Heart left ventricle (tissue), 13 donors: ENCODE measurements at regions not wholly inside any gene's neighbourhood (a gene's known extent, or its start where the extent isn't known, plus 50 kb on each side); places are given as distances from the start of the nearest gene placed in this dataset.

ENCODE experiments used
- POLR2A ChIP-seq, 2 donors: fragments of 450-650 bp; IDR thresholded peaks; one replicate each; pipeline ENCODE4 v1.6.1; 2017; ENCODE audit warnings: antibody characterized with exemption in 2 of 2, mild to moderate bottlenecking in 2 of 2, moderate library complexity in 2 of 2
- TF ChIP-seq, protein P1 (sequence below), 12 donors: fragments of 200-600 bp; sonication (generic) in 4 of 12; IDR thresholded peaks; one replicate each; pipeline versions ENCODE4 v1.5.0 to v1.8.0; 2018 to 2022; ENCODE audit warnings: antibody characterized with exemption in 12 of 12, mild to moderate bottlenecking in 5 of 12
- donor health status: ischemic (EF 13 %, LVEDD 7.1; RV severe dilation, severe dysfunction).
- donor health status: DM: no; HTN: yes; CAD: no.
- donor health status: DM: no; HTN: no; CAD: no.
- donor health status: ischemic (EF 25% LVEDD 6.9; RV normal size, moderate dysfunction).
- donor health status: ischemic (EF 25% LVEDD 5.7; RV mildly dilated, moderate dysfunction).
- donor health status: ischemic (EF 35%, LVEDD 5.7; RV mildly dilated, moderate dysfunction).
- donor health status: nonischemic (EF 11% LVEDD 7.7; RV severe dilation, severe dysfunction).
- donor health status: DM: yes; HTN: yes; CAD: no.
- donor health status: PGD.
- donor health status: ischemic (EF 29% LVEDD 5.4; RV normal size, mild dysfunction).
- donor health status: nonischemic (EF 23%, LVEDD 6.1; RV moderate dilation, normal function).

DNA sequence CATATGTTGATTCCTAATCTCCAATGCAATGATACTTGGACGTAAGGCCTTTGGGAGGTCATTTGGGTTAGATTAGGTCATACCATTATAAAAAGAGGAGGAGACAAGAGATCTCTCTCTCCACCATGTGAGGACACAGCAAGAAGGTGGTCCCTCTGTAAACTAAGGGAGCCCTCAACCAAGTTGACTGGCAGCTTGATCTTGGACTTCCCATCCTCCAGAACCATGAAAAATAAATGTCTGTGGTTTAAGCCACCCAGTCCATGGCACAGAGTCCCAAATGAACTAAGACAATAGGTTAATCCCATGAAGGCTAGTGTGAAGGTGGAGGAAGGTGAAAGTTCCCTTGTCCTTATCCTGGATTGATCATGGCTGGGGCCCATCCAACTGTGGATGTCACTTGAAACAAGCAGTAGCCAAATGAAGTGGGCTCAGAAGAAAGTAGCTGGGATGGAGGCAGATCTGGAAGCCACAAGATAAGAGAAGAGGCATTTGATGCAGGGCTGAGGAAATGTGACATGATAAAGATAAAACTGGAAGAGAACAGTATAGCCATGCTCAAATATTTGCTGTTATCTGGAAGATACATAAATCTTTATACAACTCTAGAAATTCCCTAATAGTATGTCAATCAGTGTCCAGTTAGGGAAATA lies 99.9 kb downstream of the BANF2 start:
- TF ChIP-seq, protein P1, sequence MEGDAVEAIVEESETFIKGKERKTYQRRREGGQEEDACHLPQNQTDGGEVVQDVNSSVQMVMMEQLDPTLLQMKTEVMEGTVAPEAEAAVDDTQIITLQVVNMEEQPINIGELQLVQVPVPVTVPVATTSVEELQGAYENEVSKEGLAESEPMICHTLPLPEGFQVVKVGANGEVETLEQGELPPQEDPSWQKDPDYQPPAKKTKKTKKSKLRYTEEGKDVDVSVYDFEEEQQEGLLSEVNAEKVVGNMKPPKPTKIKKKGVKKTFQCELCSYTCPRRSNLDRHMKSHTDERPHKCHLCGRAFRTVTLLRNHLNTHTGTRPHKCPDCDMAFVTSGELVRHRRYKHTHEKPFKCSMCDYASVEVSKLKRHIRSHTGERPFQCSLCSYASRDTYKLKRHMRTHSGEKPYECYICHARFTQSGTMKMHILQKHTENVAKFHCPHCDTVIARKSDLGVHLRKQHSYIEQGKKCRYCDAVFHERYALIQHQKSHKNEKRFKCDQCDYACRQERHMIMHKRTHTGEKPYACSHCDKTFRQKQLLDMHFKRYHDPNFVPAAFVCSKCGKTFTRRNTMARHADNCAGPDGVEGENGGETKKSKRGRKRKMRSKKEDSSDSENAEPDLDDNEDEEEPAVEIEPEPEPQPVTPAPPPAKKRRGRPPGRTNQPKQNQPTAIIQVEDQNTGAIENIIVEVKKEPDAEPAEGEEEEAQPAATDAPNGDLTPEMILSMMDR (IDR thresholded peaks at IDR 0.05) = no peak
- no peak for TF ChIP-seq POLR2A (IDR thresholded peaks at IDR 0.05)
